ENCODE measurements at regions not wholly inside any gene's neighbourhood (a gene's known extent, or its start where the extent isn't known, plus 50 kb on each side); places are given as distances from the start of the nearest gene placed in this dataset.

DNA sequence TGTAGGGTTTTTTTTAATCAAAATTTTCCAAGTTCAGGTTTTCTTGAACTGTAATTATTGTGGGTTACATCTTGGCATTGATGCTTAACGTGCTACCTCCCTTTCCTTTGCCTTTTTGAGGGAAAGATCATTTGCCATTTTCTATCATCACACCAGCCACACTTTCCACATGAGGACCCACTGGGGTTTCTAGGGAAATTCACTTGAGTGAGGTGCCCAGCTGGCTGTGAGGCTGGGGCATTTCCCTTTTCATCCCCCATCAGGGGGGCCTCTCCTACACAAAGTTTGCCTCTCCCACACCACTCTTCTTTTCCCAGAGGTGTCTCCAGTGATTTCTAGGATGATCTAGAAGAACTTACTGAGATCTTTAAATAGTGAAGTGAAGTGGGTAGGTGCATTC is 335.7 kb downstream of the BMP4 start:
- TF ChIP-seq POLR2A (IDR thresholded peaks at IDR 0.05) (no peak), CTCF (IDR thresholded peaks at IDR 0.05) (no peak), POLR2AphosphoS5 (IDR thresholded peaks at IDR 0.05) (no peak), EP300 (IDR thresholded peaks at IDR 0.05) (no peak)
